Right cardiac atrium (tissue), 5 donors: ENCODE measurements at regions not wholly inside any gene's neighbourhood (a gene's known extent, or its start where the extent isn't known, plus 50 kb on each side); places are given as distances from the start of the nearest gene placed in this dataset.

Experiments used
- ATAC-seq, 2 donors: fragments of 200-7000 bp; cut with Tn5 transposase; one replicate each; pipeline versions ENCODE4 v1.8.0 to v1.9.1; 2020; ENCODE audit warnings: moderate library complexity in 2 of 2, mild to moderate bottlenecking in 1 of 2
- DNase-seq, 3 donors: peaks; one replicate each; pipeline ENCODE4 v3.0.0-alpha.2; 2020
- H3K27ac ChIP-seq: one replicate; pipeline ENCODE4 v1.5.1; 2013; ENCODE audit warnings: mild to moderate bottlenecking, low read length, control low read depth, moderate library complexity
- H3K27me3 ChIP-seq: one replicate; pipeline ENCODE4 v1.6.1; 2013; ENCODE audit not compliant: control insufficient read depth, insufficient read depth
- H3K4me1 ChIP-seq: one replicate; pipeline ENCODE4 v1.6.1; 2013; ENCODE audit warnings: low read length; ENCODE audit not compliant: control insufficient read depth, insufficient read depth
- H3K4me3 ChIP-seq: one replicate; pipeline ENCODE4 v1.5.1; 2013; ENCODE audit warnings: low read length, control low read depth
- H3K9me3 ChIP-seq: one replicate; pipeline ENCODE4 v1.6.1; 2013; ENCODE audit warnings: low read length; ENCODE audit not compliant: control insufficient read depth
- WGBS: extraction: QIAGEN DNeasy Blood & Tissue Kit; methylation state at CpG from one replicate; pipeline ENCODE4 v1.1.7; 2013; 5-methylcytosine and 5-hydroxymethylcytosine counted together
- intact Hi-C, 4 donors: fragments of 100-400 bp; cut with DNase I; formaldehyde crosslinking; loops; one replicate each; pipeline versions ENCODE4 v1.11.0 to v1.14.0; 2022 to 2023
- donor health status: healthy with polysubstance abuse.
- donor health status: DM: no; HTN: yes; CAD: no.
- donor health status: DM: no; HTN: no; CAD: no.
- donor health status: DM: no; HTN: yes; CAD: no; lungs with severe emphysema.
- donor health status: DM: yes; HTN: yes; CAD: no.

DNA sequence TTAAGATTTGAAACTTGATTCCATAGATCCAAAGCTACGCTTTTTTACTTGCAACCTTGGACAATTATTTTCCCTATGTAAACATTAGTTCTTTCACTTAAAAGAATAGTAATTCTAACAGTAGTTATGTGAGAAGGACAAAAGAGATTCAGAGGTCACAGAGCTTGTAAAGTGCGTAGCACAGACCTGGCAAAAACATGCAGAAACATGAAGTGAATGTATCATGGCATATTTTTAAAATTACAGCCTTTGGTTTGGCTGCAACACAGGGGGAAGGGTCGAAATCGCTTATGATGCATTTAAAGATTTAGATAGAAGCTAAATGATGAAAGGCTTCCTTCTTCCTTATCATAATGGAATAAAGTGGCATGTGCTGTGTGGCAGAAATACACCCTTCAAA lies 1068.8 kb downstream of the ARAP2 start:
- Histone ChIP-seq H3K4me3 (no peak overlapping the region), H3K4me1 (no peaks in the 10 kb centered on the region), H3K27me3 (no peaks in the 10 kb centered on the region), H3K27ac (no peak overlapping the region), H3K9me3 (no peaks in the 10 kb centered on the region)
- ATAC-seq: no peak
- no peak for DNase-seq
- intact Hi-C loops: no loop called here
- 67% methylated on average over 4 of the region's 4 CpGs for WGBS

DNA sequence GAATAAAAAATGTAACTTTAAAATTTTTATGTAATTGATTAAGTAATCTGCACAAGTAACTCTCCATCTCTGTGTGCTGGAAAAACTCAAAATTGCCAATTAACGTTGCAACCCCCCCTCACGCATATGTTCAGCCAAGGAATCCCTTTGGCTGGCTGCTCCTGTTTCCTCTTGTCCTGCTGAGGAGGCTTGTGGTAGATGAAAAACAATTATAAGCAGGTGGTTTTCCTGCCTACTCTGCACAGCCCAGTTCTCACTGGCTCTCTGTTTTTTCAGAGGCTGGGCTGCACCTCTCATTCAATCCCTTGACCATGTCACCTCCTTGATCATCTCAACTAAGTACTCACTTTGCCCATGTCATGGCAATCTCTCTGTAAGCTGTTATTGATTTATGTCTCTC lies 1068.4 kb downstream of the ARAP2 start:
- intact Hi-C loops: no loop called here
- 34% methylated on average over 2 of the region's 2 CpGs for WGBS
- ATAC-seq: no peak

DNA sequence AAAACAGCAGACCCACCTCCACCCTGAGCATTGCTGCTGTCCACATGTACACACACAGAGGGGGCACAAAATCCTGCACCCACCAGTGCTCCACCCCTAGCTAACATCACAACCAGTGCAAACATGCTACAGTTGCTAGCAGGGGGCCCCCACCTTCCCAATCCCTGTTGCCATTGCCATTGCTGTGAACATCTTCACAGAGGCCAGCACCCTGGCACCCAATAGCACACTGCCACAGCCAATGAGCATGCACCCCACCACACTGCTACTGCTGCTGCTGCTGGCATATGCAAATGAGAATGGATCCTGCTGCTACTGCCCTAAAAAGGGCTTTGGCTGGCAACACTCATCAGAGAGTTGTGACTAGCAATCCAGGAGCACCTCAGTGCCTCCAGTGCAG lies 1061.9 kb downstream of the ARAP2 start:
- DNase-seq: peak in 1 of 3 donors; percentile 20
- intact Hi-C loops: no loop called here
- no peak overlapping the region for H3K27ac ChIP-seq
- H3K4me3 ChIP-seq: no peak overlapping the region
- ATAC-seq: no peak
- H3K9me3 ChIP-seq: no peaks in the 10 kb centered on the region
- H3K4me1 ChIP-seq: no peaks in the 10 kb centered on the region
- no peaks in the 10 kb centered on the region for H3K27me3 ChIP-seq

More for the DNA sequence above, 1068.4 kb downstream of the ARAP2 start:
- no peaks in the 10 kb centered on the region for H3K27me3 ChIP-seq
- no peak overlapping the region for H3K4me3 ChIP-seq
- H3K9me3 ChIP-seq: no peaks in the 10 kb centered on the region
- no peaks in the 10 kb centered on the region for H3K4me1 ChIP-seq
- H3K27ac ChIP-seq: no peak overlapping the region
- no peak for DNase-seq

DNA sequence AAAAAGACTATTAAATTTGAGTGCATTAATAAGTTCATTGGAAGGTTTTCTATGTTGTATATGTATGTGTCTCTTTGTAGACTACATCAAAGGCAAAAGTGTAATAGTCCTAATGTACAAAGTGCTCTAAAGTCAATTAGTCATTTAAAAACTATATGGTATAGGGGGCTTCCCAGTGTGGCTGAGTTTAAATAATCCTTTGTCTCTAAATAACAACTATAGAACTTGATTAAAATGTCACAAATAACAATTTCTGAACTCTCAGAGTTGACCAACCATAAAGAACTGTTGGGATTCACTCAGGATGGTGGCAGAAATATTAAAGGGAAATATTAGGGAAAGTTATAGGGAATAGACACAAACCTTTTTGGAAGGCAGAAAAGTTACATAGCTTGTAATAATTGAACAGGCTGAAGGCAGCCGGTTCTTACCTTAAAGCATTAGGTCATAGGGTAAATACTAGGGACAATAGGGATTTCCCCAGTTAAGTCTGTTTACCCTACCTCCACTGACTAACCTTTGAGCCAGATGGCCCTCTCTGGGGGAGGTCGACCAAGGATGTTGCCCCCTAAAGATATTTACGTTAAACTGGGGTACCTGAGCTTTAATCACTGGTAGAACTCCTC lies 1054.2 kb downstream of the ARAP2 start:
- H3K27ac ChIP-seq: no peak overlapping the region
- intact Hi-C loops: no loop called here
- H3K27me3 ChIP-seq: no peaks in the 10 kb centered on the region
- DNase-seq (no peak), ATAC-seq (no peak)
- 44% methylated on average over 3 of the region's 3 CpGs for WGBS
- no peaks in the 10 kb centered on the region for H3K4me1 ChIP-seq
- H3K9me3 ChIP-seq: no peaks in the 10 kb centered on the region
- H3K4me3 ChIP-seq: no peak overlapping the region

DNA sequence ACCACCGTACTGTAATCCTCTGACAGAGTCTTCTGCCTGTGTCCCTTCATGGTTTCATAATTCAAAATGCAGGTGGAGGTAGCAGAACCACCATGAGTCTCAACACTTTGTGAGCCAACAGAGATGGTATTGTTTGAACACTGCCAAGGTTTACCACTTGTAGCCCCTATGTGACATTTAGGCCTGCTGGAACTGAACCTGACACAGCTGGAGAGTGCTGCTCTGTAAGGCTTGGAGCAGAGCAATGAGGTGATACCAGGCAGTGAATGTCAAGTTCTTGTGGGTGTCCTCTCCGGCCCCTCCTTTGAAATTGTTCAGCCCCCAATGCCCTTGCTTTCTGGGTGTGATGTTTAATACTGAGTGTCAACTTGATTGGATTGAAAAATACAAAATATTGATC lies 1042.9 kb downstream of the ARAP2 start:
- WGBS: 92% methylated on average over 2 of the region's 2 CpGs
- intact Hi-C loops: no loop called here
- no peak overlapping the region for H3K4me3 ChIP-seq
- no peaks in the 10 kb centered on the region for H3K27me3 ChIP-seq
- no peaks in the 10 kb centered on the region for H3K4me1 ChIP-seq
- H3K9me3 ChIP-seq: no peaks in the 10 kb centered on the region
- DNase-seq (no peak), ATAC-seq (no peak)
- no peak overlapping the region for H3K27ac ChIP-seq

DNA sequence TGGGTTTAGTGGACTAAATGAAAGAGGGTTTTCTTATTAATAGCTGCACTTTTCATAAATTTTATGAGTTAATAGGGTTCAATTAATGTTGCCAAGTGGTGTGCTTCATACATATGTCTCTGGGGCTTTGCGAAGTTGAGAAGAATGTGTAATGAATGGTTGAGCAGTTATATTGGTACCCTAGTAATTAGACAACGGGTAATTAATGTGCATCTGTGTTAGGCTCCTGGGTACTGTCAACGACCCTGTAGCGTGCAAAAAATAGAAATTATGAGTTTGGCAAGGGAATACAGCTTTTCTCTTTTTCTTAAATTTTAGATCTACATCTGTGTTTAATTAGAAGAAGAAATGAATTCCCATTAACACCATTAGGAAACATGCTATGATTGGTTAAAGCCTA lies 1027.7 kb downstream of the ARAP2 start:
- Histone ChIP-seq H3K4me3 (no peak overlapping the region), H3K27ac (no peak overlapping the region), H3K27me3 (no peaks in the 10 kb centered on the region), H3K9me3 (no peaks in the 10 kb centered on the region), H3K4me1 (no peaks in the 10 kb centered on the region)
- DNase-seq: no peak
- intact Hi-C loops: no loop called here
- 82% methylated on average over 4 of the region's 4 CpGs for WGBS
- ATAC-seq: no peak

DNA sequence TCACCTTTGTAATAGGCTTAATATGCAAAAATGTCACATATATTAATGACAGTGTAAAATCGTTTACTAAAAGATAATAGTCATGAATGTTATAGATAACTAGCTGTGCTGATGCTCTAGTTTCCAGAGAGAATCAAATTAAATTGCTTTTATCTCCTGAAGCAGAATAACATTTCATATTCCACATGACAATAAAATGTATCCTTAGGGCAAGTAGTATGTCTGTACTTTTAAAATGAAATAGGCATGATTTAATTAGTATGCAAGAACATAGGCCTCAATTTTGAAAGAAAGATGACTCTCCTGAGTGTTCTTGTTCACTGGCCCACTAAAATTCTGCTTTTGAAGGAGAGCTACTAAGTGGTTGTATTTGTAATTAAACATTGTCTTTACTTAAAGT lies 1027.0 kb downstream of the ARAP2 start:
- ATAC-seq (no peak), DNase-seq (no peak)
- no peak overlapping the region for H3K27ac ChIP-seq
- intact Hi-C loops: no loop called here
- no peaks in the 10 kb centered on the region for H3K9me3 ChIP-seq
- WGBS: 42% methylated on average over 1 of the region's 1 CpG
- H3K27me3 ChIP-seq: no peaks in the 10 kb centered on the region
- no peak overlapping the region for H3K4me3 ChIP-seq
- no peaks in the 10 kb centered on the region for H3K4me1 ChIP-seq

DNA sequence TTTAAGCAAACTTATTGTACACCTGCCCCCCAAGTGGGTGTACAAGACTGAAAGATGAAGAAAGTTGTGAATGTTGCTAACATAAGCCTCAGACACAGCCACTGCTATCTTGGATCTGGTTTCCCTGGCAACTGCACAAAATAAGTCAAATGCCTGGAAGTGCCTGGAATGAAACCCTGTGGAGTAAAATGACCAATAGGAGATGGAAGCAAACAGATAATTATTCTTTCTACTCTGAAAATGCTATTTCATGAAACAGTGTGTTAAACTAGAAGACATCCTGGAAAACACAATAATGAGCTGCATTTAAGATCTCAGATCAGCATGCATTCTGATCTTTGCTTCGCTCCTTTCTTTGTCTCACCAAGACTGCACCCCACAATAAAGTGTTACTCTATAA lies 1016.0 kb downstream of the ARAP2 start:
- 81% methylated on average over 1 of the region's 1 CpG for WGBS
- no peaks in the 10 kb centered on the region for H3K27me3 ChIP-seq
- ATAC-seq (no peak), DNase-seq (no peak)
- H3K9me3 ChIP-seq: no peaks in the 10 kb centered on the region
- H3K4me1 ChIP-seq: no peaks in the 10 kb centered on the region
- H3K27ac ChIP-seq: no peak overlapping the region
- intact Hi-C loops: no loop called here
- H3K4me3 ChIP-seq: no peak overlapping the region

DNA sequence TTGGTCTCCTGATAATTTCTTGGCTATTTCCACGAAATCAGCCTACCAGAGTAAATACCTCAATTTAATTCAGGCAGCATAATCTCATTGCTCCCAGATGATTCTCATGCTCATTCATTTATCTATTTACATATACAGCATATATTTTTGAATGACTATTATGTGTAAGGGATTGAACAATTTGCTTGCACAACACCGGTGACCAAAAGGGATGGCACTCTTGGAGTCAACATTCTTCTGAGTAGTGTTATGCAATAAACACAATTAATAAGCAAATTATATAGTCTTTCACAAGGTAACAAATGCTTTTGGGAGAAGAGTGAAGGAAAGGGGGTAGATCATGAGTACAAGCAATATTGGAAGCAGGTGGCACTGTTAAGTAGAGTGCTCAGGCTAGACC lies 1015.3 kb downstream of the ARAP2 start:
- no peak overlapping the region for H3K27ac ChIP-seq
- H3K9me3 ChIP-seq: no peaks in the 10 kb centered on the region
- intact Hi-C loops: no loop called here
- WGBS: 60% methylated on average over 2 of the region's 2 CpGs
- no peak overlapping the region for H3K4me3 ChIP-seq
- DNase-seq: no peak
- no peak for ATAC-seq
- H3K4me1 ChIP-seq: no peaks in the 10 kb centered on the region
- H3K27me3 ChIP-seq: no peaks in the 10 kb centered on the region

DNA sequence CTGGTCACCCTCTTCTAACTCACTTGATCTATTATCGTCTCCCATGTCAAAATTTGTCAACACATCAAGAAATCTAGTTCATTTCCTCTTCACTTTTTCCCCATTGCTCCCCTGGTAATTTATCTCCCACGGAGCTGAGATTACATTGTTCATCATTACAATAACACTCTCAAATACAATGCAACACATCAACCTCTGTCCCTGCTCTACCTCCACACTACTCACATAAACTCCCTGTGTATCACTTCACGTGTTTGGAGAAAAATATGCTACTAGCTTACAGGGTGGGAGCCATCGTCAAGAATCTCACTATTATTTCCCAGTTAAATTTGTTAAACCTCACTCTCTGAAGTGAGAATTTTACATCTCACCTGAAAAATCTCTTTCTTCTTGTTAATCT lies 1006.4 kb downstream of the ARAP2 start:
- Histone ChIP-seq H3K4me1 (no peaks in the 10 kb centered on the region), H3K27me3 (no peaks in the 10 kb centered on the region), H3K27ac (no peak overlapping the region), H3K4me3 (no peak overlapping the region), H3K9me3 (no peaks in the 10 kb centered on the region)
- 46% methylated on average over 4 of the region's 4 CpGs for WGBS
- DNase-seq (no peak), ATAC-seq (no peak)
- intact Hi-C loops: no loop called here

DNA sequence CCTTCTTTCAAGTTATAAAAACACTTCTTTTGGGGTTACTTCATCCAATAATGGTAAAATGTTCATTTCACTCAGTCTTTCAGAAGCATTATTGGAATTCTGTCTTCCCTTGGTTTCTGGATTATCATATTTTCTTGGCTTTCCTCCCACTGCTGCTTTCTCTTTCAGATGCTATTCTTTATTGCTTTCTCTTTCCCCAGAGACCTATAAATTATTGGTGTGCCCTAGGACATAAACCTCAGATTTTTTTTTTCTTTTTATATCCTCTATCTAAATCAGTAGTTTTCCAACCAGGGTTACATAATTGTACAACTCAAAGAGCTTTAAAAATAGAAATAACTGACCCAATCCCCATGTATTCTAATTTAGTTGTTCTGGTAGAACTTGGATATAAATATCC lies 1005.5 kb downstream of the ARAP2 start:
- Histone ChIP-seq H3K9me3 (no peaks in the 10 kb centered on the region), H3K27me3 (no peaks in the 10 kb centered on the region), H3K4me3 (no peak overlapping the region), H3K4me1 (no peaks in the 10 kb centered on the region), H3K27ac (no peak overlapping the region)
- intact Hi-C loops: no loop called here
- no peak for ATAC-seq
- DNase-seq: no peak

DNA sequence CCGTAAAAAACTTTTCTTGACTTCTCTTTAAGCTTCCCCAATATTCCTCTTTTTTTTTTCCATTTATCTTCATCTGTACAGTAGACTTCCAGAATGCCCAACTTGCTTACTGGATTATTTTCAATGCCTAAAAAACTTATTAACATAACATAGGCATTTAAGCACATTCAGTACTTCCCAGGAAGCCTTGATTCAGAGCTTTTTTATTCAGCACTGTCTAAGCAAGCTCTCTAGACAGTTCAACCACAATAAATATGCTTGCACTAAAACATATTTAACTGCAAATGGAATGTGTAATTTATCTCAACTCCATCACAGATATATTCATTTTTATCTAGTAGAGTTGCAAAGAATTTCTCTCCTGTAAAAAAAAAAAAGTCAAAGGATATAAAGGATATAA lies 997.8 kb downstream of the ARAP2 start:
- no peaks in the 10 kb centered on the region for H3K9me3 ChIP-seq
- H3K27ac ChIP-seq: no peak overlapping the region
- DNase-seq: no peak
- no peak overlapping the region for H3K4me3 ChIP-seq
- intact Hi-C loops: no loop called here
- 99% methylated on average over 1 of the region's 1 CpG for WGBS
- H3K27me3 ChIP-seq: no peaks in the 10 kb centered on the region
- H3K4me1 ChIP-seq: no peaks in the 10 kb centered on the region
- ATAC-seq: no peak
